ENCODE measurements at regions not wholly inside any gene's neighbourhood (a gene's known extent, or its start where the extent isn't known, plus 50 kb on each side); places are given as distances from the start of the nearest gene placed in this dataset.
"Not testable (repeated sequence)": the region's sequence is repeated elsewhere in the genome, so short reads cannot be mapped to it uniquely, and the experiment has no call there.

- no peak for DNase-seq
These were observed 57.2 kb upstream of the PELI2 start for GRCh38 chr14:56061051-56061450.

- no peak for DNase-seq
These were observed 55.1 kb upstream of the PELI2 start for GRCh38 chr14:56063131-56063530.

- no peak for DNase-seq
These were observed 53.7 kb upstream of the PELI2 start for GRCh38 chr14:56064513-56064912.

GRCh38 chr14:56065199-56065598 is 53.0 kb upstream of the PELI2 start:
- DNase-seq = not testable (repeated sequence)

GRCh38 chr14:56065621-56066290 is 52.5 kb upstream of the PELI2 start:
- DNase-seq = no peak
